ENCODE measurements at regions not wholly inside any gene's neighbourhood (a gene's known extent, or its start where the extent isn't known, plus 50 kb on each side); places are given as distances from the start of the nearest gene placed in this dataset.

- Histone ChIP-seq H3K27ac (ENCODE audit: insufficient read length, low read depth, low read length) (no peak overlapping the region), H3K9me3 (ENCODE audit: control insufficient read depth, low read depth, low read length) (no peaks in the 10 kb centered on the region), H3K4ac (ENCODE audit: low read depth, low read length) (no peak overlapping the region), H2BK20ac (ENCODE audit: low read depth, low read length, poor library complexity, severe bottlenecking) (no peak overlapping the region), H4K8ac (replicated peaks; ENCODE audit: insufficient read length, low read depth, low read length) (no peak overlapping the region), H3K27me3 (ENCODE audit: insufficient read depth, low read length) (no peaks in the 10 kb centered on the region), H2BK15ac (ENCODE audit: low read depth, low read length) (no peak overlapping the region), H4K91ac (ENCODE audit: insufficient read length, low read depth, low read length) (no peak overlapping the region), H3K9ac (ENCODE audit: extremely low read depth, insufficient read length, low read length) (no peak overlapping the region), H2BK12ac (ENCODE audit: insufficient read length, low read depth, low read length) (no peak overlapping the region), H3K23ac (ENCODE audit: insufficient read length, low read depth, low read length) (no peak overlapping the region), H3K4me1 (ENCODE audit: insufficient read depth, low read length) (no peaks in the 10 kb centered on the region), H3K23me2 (ENCODE audit: insufficient read length, low read depth, low read length, poor library complexity, severe bottlenecking) (no peaks in the 10 kb centered on the region), H3T11ph (ENCODE audit: low read length) (no peak overlapping the region), H3K79me2 (ENCODE audit: insufficient read depth, low read length) (no peaks in the 10 kb centered on the region), H3K79me1 (ENCODE audit: insufficient read depth, low read depth, low read length, poor library complexity, severe bottlenecking) (no peaks in the 10 kb centered on the region), H4K5ac (ENCODE audit: insufficient read length, low read depth, low read length) (no peak overlapping the region), H2AK5ac (ENCODE audit: insufficient read length, low read length) (no peak overlapping the region), H3K56ac (ENCODE audit: insufficient read length, low read depth, low read length) (no peak overlapping the region), H3K4me2 (ENCODE audit: insufficient read depth, insufficient read length, low read length) (no peak overlapping the region), H3K14ac (ENCODE audit: insufficient read depth, low read length) (no peak overlapping the region), H2BK120ac (ENCODE audit: low read depth, low read length, poor library complexity, severe bottlenecking) (no peak overlapping the region), H2BK5ac (ENCODE audit: insufficient read length, low read length) (no peak overlapping the region), H2AFZ (ENCODE audit: low read length) (no peak overlapping the region), H3K18ac (ENCODE audit: insufficient read length, low read depth, low read length) (no peak overlapping the region), H4K20me1 (ENCODE audit: control insufficient read depth, insufficient read depth, insufficient read length) (no peaks in the 10 kb centered on the region)
- peak overlapping the region in 1 of 3 experiments; percentile 65; a peak in 1 of 7 replicates for H3K27ac Mint-ChIP-seq
- H3K9me3 Mint-ChIP-seq = no peaks in the 10 kb centered on the region
- no peak for TF ChIP-seq CTCF (conservative IDR thresholded peaks at IDR 0.05)
- no peaks in the 10 kb centered on the region for H3K4me1 Mint-ChIP-seq
- no peak overlapping the region for H3K4me3 Mint-ChIP-seq
- no peaks in the 10 kb centered on the region for H3K36me3 Mint-ChIP-seq (ENCODE audit: insufficient read depth in 1 of 3, low read depth in 3 of 3)
- no peaks in the 10 kb centered on the region for H3K27me3 Mint-ChIP-seq (ENCODE audit: low read depth)
- WGBS (ENCODE audit: extremely low coverage, insufficient read length, low lambda C conversion rate) = no CpG with 5 or more reads among the region's 6 CpGs
- peak; percentile 26 for DNase-seq
Measured at GRCh38 chr2:78940998-78941397, 84.5 kb upstream of the REG3G start.

All from H9 (cell line).